Muscle layer of duodenum (tissue), 2 donors: ENCODE measurements at regions not wholly inside any gene's neighbourhood (a gene's known extent, or its start where the extent isn't known, plus 50 kb on each side); places are given as distances from the start of the nearest gene placed in this dataset.

Experiments
- H3K27ac ChIP-seq: one replicate; pipeline ENCODE4 v1.7.0; 2013; ENCODE audit warnings: mild to moderate bottlenecking, low read length
- H3K27me3 ChIP-seq: one replicate; pipeline ENCODE4 v1.7.0; 2013; ENCODE audit warnings: low read depth, mild to moderate bottlenecking, control low read depth, low read length
- H3K36me3 ChIP-seq, 2 donors: one replicate each; pipeline ENCODE4 v1.7.0; 2013; ENCODE audit warnings: low read length in 2 of 2, control low read depth in 1 of 2, mild to moderate bottlenecking in 1 of 2; ENCODE audit not compliant: insufficient read depth in 2 of 2, control insufficient read depth in 1 of 2
- H3K4me1 ChIP-seq, 2 donors: one replicate each; pipeline ENCODE4 v1.7.0; 2013; ENCODE audit warnings: low read length in 2 of 2, mild to moderate bottlenecking in 2 of 2, control low read depth in 1 of 2, moderate library complexity in 1 of 2; ENCODE audit not compliant: insufficient read depth in 2 of 2, control insufficient read depth in 1 of 2
- H3K4me3 ChIP-seq, 2 donors: one replicate each; pipeline ENCODE4 v1.7.0; 2013; ENCODE audit warnings: low read length in 2 of 2, low read depth in 1 of 2, mild to moderate bottlenecking in 1 of 2
- H3K9me3 ChIP-seq, 2 donors: one replicate each; pipeline ENCODE4 v1.7.0; 2013; ENCODE audit warnings: low read length in 2 of 2, control low read depth in 1 of 2, mild to moderate bottlenecking in 1 of 2; ENCODE audit not compliant: control insufficient read depth in 1 of 2
- donor health status: healthy.

DNA sequence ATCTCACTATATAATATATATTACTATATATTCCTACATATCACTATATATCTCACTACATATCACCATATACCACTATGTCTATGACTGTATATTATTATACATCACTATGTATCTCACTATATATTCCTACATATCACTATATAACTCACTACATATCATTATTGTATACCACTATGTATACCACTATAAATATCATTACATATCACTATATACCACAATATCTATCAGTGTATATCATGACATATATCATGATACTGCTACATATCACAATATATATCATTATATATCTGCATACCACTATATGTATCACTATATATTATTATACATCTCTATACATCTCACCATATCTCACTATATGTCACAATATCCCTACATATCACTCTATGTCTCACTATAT lies 121.5 kb downstream of the ASCL4 start:
- H3K27ac ChIP-seq: no peak overlapping the region

DNA sequence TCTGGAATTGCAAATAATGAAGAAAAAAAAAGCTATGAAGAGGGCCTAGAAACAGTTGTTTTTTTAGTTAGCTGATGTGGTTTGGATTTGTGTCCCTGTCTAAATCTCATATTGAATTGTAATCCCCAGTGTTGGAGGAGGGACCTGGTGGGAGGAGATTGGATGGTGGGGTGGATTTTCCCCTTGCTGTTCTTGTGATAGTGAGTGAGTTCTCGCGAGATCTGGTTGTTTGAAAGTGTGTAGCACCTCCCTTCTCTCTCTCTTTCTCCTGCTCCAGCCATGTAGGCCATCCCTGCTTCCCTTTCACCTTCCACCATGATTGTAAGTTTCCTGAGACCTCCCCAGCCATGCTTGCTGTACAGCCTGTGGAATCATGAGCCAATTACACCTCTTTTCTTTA lies 126.1 kb downstream of the ASCL4 start:
- no peak overlapping the region for H3K4me3 ChIP-seq
- H3K4me1 ChIP-seq: peaks cover 0 to 7% of the 10 kb centered on the region in 2 donors
- no peaks in the 10 kb centered on the region for H3K36me3 ChIP-seq
- H3K9me3 ChIP-seq: no peaks in the 10 kb centered on the region
- H3K27me3 ChIP-seq: no peaks in the 10 kb centered on the region
- H3K27ac ChIP-seq: no peak overlapping the region

More for the DNA sequence above, 121.5 kb downstream of the ASCL4 start:
- H3K4me1 ChIP-seq: no peaks in the 10 kb centered on the region
- no peak overlapping the region for H3K4me3 ChIP-seq
- H3K27me3 ChIP-seq: no peaks in the 10 kb centered on the region
- H3K9me3 ChIP-seq: no peaks in the 10 kb centered on the region
- no peaks in the 10 kb centered on the region for H3K36me3 ChIP-seq

- Histone ChIP-seq H3K27me3 (peaks cover 5% of the 10 kb centered on the region), H3K9me3 (no peaks in the 10 kb centered on the region), H3K4me3 (peak overlapping the region in 1 of 2 donors; percentile 59), H3K27ac (no peak overlapping the region), H3K4me1 (peaks cover 0 to 7% of the 10 kb centered on the region in 2 donors), H3K36me3 (no peaks in the 10 kb centered on the region)
These were observed 129.0 kb downstream of the ASCL4 start for GRCh38 chr12:107903341-107904061.

DNA sequence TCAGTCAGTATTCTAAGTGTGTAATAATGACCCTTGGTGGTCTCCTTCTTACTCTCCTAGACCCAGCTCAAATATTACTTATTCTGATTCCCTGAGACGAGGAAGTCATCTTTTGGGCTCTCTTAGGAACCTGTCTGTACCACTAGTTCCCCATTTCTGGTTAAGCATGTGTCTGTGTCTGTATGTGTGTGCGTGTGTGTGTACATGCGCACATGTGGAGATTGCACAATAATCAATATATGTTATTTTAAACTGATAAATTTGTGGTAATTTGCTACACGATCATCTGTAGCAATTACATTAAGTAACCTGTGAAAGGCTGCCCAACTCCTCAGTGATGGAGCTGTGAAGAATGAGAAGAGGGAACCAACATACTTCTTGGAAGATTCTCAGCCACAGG lies 132.2 kb downstream of the ASCL4 start:
- Histone ChIP-seq H3K9me3 (no peaks in the 10 kb centered on the region), H3K27ac (no peak overlapping the region), H3K4me3 (no peak overlapping the region), H3K27me3 (peaks cover 14% of the 10 kb centered on the region), H3K4me1 (peaks cover 0 to 7% of the 10 kb centered on the region in 2 donors), H3K36me3 (no peaks in the 10 kb centered on the region)

DNA sequence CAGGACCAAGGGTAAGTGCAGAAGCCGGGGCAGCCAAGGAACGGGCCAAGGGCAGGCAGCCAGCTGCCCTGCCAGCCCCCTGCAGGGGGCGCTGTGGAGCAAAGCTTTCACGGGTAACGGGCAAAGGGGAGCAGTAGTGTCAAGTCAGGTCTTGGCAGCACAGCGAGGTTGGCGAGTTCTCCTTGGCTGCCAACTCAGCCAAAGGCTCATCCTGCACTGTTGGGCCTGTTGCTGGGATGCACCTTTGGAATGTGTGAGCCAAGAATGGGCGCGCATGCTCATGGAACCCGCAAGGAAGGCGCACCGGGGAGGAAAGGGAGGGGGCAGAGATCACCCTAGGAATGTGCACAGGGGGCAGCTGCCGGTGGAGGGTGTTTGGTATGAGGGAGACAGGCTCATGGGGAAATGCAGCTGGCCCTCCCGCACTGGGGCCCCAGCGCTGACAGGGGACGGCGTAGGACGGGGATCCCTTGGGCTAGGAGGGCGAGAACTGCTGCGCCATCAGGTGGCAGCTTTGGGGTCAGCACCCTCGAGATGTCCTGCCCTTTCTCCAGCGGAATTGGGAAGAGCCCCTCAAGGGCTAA lies 138.0 kb downstream of the ASCL4 start:
- H3K4me1 ChIP-seq: peaks cover 0 to 8% of the 10 kb centered on the region in 2 donors
- no peaks in the 10 kb centered on the region for H3K9me3 ChIP-seq
- H3K4me3 ChIP-seq: peak overlapping the region in 1 of 2 donors; percentile 39
- no peak overlapping the region for H3K27ac ChIP-seq
- H3K27me3 ChIP-seq: peaks cover 14% of the 10 kb centered on the region
- no peaks in the 10 kb centered on the region for H3K36me3 ChIP-seq

- H3K36me3 ChIP-seq: no peaks in the 10 kb centered on the region
- H3K27me3 ChIP-seq: peaks cover 19% of the 10 kb centered on the region
- H3K9me3 ChIP-seq: no peaks in the 10 kb centered on the region
- H3K4me1 ChIP-seq: peaks cover 0 to 8% of the 10 kb centered on the region in 2 donors
- no peak overlapping the region for H3K4me3 ChIP-seq
- H3K27ac ChIP-seq: no peak overlapping the region
These were observed 140.0 kb downstream of the ASCL4 start for GRCh38 chr12:107914460-107914977.

DNA sequence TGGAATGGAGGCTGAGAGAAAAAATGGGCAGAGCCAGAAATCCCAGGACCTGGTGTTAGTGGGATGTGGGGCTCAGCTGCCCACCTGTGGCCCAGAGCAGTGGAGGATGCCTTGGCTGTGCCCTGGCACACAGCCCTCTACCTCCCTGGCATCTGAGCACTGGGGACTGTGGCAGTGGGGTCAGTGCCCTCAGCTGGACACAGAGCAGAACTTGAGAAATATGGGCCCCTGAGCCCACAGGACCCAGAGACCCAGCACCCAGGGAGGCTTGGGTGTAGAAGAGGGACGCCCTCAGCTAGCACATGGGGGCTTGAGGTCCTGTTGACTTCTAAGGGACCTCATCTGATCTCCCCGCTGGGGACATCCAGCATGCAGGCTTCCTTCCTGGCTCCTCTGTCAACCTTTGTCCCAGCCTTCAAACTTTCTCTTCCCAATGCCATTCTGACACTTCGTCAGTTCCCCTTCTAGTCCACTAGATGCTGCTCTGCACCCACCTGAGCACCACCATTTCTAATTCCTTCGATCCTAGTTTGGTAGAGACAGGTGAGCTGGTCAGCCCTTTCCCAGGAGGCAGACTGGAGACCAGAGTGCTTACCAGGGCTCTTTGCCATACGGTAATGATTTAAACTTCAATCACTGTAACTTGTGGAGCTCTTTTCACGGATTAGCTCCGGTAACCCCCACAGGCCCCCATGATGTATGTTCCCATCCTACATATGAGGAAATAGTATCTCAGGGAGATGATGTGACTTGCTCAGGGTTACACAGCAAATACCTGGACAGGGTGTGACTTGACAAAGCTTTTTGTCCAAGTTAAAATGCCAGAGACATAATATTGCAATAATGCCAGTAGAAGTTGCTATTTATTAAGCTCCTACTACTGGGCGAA lies 143.7 kb downstream of the ASCL4 start:
- no peaks in the 10 kb centered on the region for H3K36me3 ChIP-seq
- H3K27ac ChIP-seq: no peak overlapping the region
- H3K27me3 ChIP-seq: peaks cover 11% of the 10 kb centered on the region

DNA sequence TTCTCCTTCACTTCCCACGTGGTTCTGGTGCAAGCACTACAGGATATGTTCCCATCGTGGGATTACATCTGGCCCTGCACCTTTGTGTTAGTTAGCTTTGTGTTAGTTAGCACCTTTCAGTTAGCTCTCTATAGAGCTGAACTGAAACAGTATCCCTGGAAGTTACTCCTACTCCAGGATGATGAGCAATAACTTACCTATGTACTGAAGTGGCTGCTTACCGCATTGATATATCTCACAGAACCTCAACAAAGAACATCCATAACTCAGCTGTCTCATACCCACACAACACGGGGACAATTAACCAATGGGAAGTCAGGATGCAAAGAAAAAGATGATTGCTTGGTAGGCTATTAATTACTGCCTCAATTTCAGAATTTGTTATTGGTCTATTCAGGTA lies 146.6 kb downstream of the ASCL4 start:
- Histone ChIP-seq H3K27ac (no peak overlapping the region), H3K27me3 (peaks cover 11% of the 10 kb centered on the region), H3K36me3 (no peaks in the 10 kb centered on the region), H3K4me3 (no peak overlapping the region), H3K9me3 (no peaks in the 10 kb centered on the region), H3K4me1 (no peaks in the 10 kb centered on the region)

More for the DNA sequence above, 143.7 kb downstream of the ASCL4 start:
- Histone ChIP-seq H3K4me1 (no peaks in the 10 kb centered on the region), H3K9me3 (no peaks in the 10 kb centered on the region), H3K4me3 (no peak overlapping the region)

GRCh38 chr12:107925125-107925524 lies 150.6 kb downstream of the ASCL4 start:
- no peaks in the 10 kb centered on the region for H3K27me3 ChIP-seq
- H3K36me3 ChIP-seq: no peaks in the 10 kb centered on the region
- H3K9me3 ChIP-seq: no peaks in the 10 kb centered on the region
- no peaks in the 10 kb centered on the region for H3K4me1 ChIP-seq
- no peak overlapping the region for H3K27ac ChIP-seq
- H3K4me3 ChIP-seq: no peak overlapping the region

DNA sequence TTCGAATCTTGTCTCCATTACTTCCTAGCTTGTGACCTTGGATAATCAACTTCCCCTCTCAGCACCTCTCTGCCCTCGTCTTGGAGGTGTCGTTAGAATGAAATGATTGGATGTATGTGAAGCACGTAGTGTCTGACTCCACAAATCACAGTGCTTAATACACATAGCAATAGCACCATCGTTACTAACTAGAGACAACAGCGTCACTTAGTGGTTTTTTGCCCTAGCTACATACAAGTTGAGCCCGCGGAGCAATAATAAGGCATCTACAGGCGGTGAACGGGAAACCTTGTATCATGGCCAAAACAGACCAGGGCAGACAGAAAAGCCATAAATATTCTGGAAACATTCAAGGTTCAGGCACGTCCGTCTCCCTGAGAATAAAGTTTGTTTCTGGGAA lies 154.9 kb downstream of the ASCL4 start:
- no peaks in the 10 kb centered on the region for H3K9me3 ChIP-seq
- no peaks in the 10 kb centered on the region for H3K36me3 ChIP-seq
- no peak overlapping the region for H3K27ac ChIP-seq
- H3K27me3 ChIP-seq: no peaks in the 10 kb centered on the region
- no peak overlapping the region for H3K4me3 ChIP-seq
- H3K4me1 ChIP-seq: no peaks in the 10 kb centered on the region

- Histone ChIP-seq H3K27ac (no peak overlapping the region), H3K9me3 (no peaks in the 10 kb centered on the region), H3K4me1 (no peaks in the 10 kb centered on the region), H3K4me3 (no peak overlapping the region), H3K27me3 (no peaks in the 10 kb centered on the region), H3K36me3 (no peaks in the 10 kb centered on the region)
These were observed 157.3 kb downstream of the ASCL4 start for GRCh38 chr12:107931761-107932160.
